ENCODE measurements at regions not wholly inside any gene's neighbourhood (a gene's known extent, or its start where the extent isn't known, plus 50 kb on each side); places are given as distances from the start of the nearest gene placed in this dataset.

DNA sequence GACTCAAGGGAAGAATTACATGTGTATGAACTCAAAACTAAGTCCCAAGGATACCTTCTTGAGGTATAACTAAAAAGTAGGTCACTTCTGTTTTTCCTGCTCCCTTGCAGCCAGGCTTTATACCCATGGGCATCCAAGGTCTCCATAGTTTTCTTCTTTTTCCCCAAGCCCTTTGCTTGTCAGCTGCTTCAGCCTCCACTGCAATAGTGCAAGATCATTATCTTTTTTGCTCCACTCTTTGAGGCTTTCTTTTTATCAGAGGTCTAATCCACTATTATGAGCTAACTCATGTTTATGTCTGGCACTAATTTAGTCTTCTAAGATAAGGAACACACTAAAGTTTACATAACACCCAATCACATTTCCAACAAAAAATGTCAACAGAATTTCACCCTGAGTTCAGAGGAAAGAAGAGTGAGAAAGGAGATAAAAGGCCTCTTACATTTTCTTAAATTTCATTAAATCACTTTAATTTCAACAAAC lies 121.2 kb upstream of the LSAMP start:
- no peak for TF ChIP-seq CTCF (IDR thresholded peaks at IDR 0.05; ENCODE audit: low read depth, low read length)

GRCh38 chr3:116569611-116570010 lies 124.3 kb upstream of the LSAMP start:
- no peak overlapping the region for H3K27ac ChIP-seq
- no peak overlapping the region for H3K4me3 ChIP-seq
- no peaks in the 10 kb centered on the region for H3K36me3 ChIP-seq
- no peak for DNase-seq (ENCODE audit: low read depth in 1 of 2, low spot score in 1 of 2)
- H3K4me1 ChIP-seq (ENCODE audit: low read depth), result no peaks in the 10 kb centered on the region
- no peak for TF ChIP-seq CTCF (IDR thresholded peaks at IDR 0.05; ENCODE audit: low read depth, low read length)
- H3K9me3 ChIP-seq (ENCODE audit: low read depth), result no peaks in the 10 kb centered on the region
- H3K27me3 ChIP-seq, result no peaks in the 10 kb centered on the region

More for the DNA sequence above, 121.2 kb upstream of the LSAMP start:
- DNase-seq (ENCODE audit: low read depth in 1 of 2, low spot score in 1 of 2), result no peak
- Histone ChIP-seq H3K9me3 (ENCODE audit: low read depth) (no peaks in the 10 kb centered on the region), H3K4me1 (ENCODE audit: low read depth) (no peaks in the 10 kb centered on the region), H3K36me3 (no peaks in the 10 kb centered on the region), H3K27me3 (no peaks in the 10 kb centered on the region), H3K27ac (no peak overlapping the region), H3K4me3 (no peak overlapping the region)

GRCh38 chr3:116579840-116580239 lies 129.7 kb upstream of the TUSC7 start:
- Histone ChIP-seq H3K36me3 (no peaks in the 10 kb centered on the region), H3K27ac (no peak overlapping the region)
- DNase-seq (ENCODE audit: low read depth in 1 of 2, low spot score in 1 of 2), result peak; percentile 3 to 46

DNA sequence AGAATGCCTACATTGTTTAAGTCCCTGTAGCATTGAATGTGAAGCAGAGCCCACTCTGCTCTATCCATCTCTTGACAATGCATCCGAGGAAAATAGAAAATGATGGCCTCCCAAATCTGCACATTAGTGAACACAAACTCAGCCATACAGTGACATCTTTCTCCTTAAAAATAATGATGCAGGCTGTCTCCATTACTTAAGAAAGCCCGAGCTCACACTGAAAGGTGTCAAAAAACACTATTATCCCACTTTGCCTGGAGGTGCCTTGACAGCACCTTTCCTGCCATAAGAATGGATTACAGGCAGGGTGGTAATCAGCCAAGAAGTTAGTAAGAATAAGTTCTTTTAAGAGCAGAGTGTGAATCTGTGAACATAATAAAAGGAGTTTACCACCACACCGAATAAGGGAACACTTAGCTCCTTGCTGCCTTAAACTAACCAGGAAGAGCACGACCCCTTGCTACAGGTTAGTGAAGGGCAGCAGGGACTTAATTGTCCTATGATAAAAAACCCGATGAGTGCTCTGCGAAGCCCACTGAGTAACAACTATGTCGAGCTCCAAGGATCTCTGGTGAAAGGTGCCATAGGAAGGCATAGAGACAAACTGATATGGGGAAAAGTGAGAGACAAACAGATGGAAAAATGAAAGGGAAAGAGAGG lies 123.2 kb upstream of the TUSC7 start:
- Histone ChIP-seq H3K27ac (no peak overlapping the region), H3K36me3 (no peaks in the 10 kb centered on the region), H3K27me3 (no peaks in the 10 kb centered on the region), H3K4me1 (ENCODE audit: low read depth) (no peaks in the 10 kb centered on the region), H3K4me3 (no peak overlapping the region), H3K9me3 (ENCODE audit: low read depth) (no peaks in the 10 kb centered on the region)
- no peak for DNase-seq (ENCODE audit: low read depth in 1 of 2, low spot score in 1 of 2)
- TF ChIP-seq CTCF (IDR thresholded peaks at IDR 0.05; ENCODE audit: low read depth, low read length), result no peak

More at GRCh38 chr3:116579840-116580239, 129.7 kb upstream of the TUSC7 start:
- Histone ChIP-seq H3K4me1 (ENCODE audit: low read depth) (no peaks in the 10 kb centered on the region), H3K27me3 (no peaks in the 10 kb centered on the region), H3K9me3 (ENCODE audit: low read depth) (no peaks in the 10 kb centered on the region), H3K4me3 (no peak overlapping the region)
- TF ChIP-seq CTCF (IDR thresholded peaks at IDR 0.05; ENCODE audit: low read depth, low read length), result no peak

GRCh38 chr3:116591236-116591635 lies 118.3 kb upstream of the TUSC7 start:
- Histone ChIP-seq H3K27me3 (no peaks in the 10 kb centered on the region), H3K4me1 (ENCODE audit: low read depth) (no peaks in the 10 kb centered on the region), H3K4me3 (no peak overlapping the region), H3K9me3 (ENCODE audit: low read depth) (no peaks in the 10 kb centered on the region), H3K36me3 (no peaks in the 10 kb centered on the region), H3K27ac (no peak overlapping the region)
- TF ChIP-seq CTCF (IDR thresholded peaks at IDR 0.05; ENCODE audit: low read depth, low read length), result no peak
- peak in 1 of 2 donors; percentile 59 for DNase-seq (ENCODE audit: low read depth in 1 of 2, low spot score in 1 of 2)
